ENCODE measurements at regions not wholly inside any gene's neighbourhood (a gene's known extent, or its start where the extent isn't known, plus 50 kb on each side); places are given as distances from the start of the nearest gene placed in this dataset.
"Not testable (repeated sequence)": the region's sequence is repeated elsewhere in the genome, so short reads cannot be mapped to it uniquely, and the experiment has no call there.

- no peak for DNase-seq
Observed at GRCh38 chr18:78785706-78786105, 193.9 kb upstream of the SALL3 start.

- DNase-seq, result no peak
Observed at GRCh38 chr18:78786776-78787175, 192.8 kb upstream of the SALL3 start.

GRCh38 chr18:78787751-78788150 is 191.9 kb upstream of the SALL3 start:
- no peak for DNase-seq

- no peak for DNase-seq
Observed at GRCh38 chr18:78788161-78788560, 191.5 kb upstream of the SALL3 start.

GRCh38 chr18:78789850-78790249 is 189.8 kb upstream of the SALL3 start:
- no peak for DNase-seq

- DNase-seq, result no peak
Observed at GRCh38 chr18:78790511-78790910, 189.1 kb upstream of the SALL3 start.

GRCh38 chr18:78790960-78791359 is 188.7 kb upstream of the SALL3 start:
- no peak for DNase-seq

- DNase-seq, result no peak
Observed at GRCh38 chr18:78792094-78792493, 187.5 kb upstream of the SALL3 start.

DNA sequence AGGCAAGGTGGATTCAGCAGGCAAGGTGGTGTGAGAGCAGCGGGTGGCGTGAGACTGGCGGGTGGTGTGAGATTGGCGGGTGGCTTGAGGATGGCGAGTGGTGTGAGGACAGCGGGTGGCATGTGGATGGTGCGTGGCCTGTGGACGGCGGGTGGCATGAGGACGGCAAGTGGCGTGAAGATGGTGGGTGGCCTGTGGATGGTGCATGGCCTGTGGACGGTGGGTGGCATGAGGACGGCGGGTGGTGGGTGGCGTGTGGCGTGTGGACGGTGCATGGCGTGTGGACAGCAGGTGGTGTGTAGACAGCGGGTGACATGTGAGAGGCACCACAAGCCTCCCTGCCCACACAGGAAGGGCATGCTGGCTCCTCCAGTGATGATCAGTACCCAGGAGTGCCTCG is 186.9 kb upstream of the SALL3 start:
- no peak for DNase-seq

DNA sequence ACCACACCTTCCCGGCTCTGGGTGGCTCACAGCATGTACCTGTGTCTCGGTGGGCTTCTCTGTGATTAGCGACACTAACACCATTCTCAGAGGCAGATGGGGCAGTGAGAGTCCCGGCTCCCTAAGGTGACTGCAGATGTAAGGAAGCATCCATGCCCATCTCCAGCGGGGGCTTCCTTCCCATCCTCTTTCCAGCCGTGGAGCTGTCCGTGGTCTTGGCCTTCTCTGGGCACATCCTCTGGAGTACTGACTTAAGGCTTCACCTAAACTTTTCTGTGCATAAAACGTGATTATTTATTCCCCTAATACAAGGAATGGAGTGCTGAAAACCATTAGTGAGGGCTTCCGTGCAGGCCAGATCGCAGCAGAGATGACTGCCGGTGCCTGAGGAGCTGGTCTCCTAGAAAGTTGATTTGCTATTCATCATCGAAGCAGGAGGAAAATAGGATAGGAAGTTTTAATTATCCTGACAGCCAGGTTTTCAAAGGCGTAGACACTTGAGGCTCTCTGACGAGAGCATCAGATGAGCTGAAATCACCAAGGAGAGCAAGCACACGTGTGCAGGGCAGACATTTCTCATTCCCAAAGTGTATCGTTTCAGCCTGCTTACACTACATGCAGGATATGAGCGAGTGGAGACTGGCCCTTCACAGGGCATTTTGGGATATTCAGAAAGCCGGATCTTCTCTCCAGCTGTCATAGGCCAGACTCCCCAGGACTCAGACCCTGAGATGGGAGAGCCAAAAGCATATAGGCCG is 186.1 kb upstream of the SALL3 start:
- no peak for DNase-seq

DNA sequence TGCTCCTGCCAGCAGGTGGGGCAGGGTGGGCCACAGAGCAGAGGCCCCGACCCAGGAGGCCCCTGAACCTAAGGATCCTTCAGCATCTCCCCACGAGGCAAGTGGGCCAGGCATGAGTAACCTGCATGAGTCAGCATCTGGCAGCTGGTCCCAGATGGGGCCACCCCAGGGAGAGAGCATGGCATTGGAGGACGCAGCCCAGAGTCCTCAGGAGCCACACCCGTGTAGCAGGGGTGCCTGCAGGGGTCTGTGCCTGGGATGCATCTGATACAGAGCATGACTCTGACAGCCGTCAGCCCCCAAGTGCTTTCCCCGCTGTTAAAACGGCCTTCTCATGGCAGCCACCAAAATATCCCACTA is 185.6 kb upstream of the SALL3 start:
- no peak for DNase-seq

- DNase-seq, result no peak
Observed at GRCh38 chr18:78796693-78797455, 182.7 kb upstream of the SALL3 start.

GRCh38 chr18:78797499-78797898 is 182.1 kb upstream of the SALL3 start:
- no peak for DNase-seq

GRCh38 chr18:78798402-78799175 is 181.0 kb upstream of the SALL3 start:
- DNase-seq, result no peak

- DNase-seq, result no peak
Observed at GRCh38 chr18:78799382-78800089, 180.1 kb upstream of the SALL3 start.

DNA sequence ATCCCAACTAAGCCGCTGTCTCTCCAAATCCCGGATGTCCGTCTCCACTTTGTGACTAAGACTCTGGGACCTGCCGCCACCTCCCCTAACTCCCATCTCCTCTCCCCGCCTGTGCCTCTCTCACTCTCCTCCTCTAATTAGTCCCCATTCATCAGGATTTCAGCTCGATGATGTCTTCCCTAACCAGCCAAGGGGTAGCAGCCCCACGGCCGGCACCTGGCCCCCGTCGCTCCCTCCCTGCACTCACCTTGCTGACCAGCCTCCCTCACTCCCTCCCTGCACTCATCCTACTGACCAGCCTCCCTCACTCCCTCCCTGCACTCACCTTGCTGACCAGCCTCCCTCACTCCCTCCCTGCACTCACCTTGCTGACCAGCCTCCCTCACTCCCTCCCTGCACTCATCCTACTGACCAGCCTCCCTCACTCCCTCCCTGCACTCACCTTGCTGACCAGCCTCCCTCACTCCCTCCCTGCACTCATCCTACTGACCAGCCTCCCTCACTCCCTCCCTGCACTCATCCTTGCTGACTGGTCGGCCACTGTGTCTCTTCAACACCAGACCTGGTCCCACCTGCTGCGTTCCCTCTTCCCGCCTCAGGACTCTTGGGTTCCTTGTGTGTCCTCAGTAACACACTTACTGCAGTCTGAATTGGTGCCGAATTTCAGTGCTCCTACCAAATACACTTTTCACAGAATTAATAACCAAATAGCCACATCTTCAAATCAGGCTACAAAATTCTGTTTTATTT is 179.3 kb upstream of the SALL3 start:
- not testable (repeated sequence) for DNase-seq

DNA sequence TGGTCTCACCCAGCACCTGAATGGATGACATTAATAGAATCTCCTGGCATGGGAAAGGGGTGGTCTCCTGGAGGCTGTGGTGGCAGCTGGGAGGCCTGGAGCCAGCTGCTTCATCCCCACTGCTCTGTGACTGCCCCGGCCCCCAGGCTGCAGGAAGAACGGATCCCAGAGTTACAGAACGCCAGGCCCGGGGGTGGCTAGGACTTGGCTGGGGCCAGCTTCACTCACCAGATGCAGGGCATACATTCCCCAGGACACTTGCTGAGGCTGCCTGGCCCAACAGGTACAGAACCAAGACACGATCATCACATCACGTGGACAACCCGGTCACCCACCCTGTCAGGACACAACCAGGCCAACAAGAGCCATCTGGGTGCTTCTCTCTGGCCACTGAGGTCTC is 178.6 kb upstream of the SALL3 start:
- DNase-seq, result no peak

DNA sequence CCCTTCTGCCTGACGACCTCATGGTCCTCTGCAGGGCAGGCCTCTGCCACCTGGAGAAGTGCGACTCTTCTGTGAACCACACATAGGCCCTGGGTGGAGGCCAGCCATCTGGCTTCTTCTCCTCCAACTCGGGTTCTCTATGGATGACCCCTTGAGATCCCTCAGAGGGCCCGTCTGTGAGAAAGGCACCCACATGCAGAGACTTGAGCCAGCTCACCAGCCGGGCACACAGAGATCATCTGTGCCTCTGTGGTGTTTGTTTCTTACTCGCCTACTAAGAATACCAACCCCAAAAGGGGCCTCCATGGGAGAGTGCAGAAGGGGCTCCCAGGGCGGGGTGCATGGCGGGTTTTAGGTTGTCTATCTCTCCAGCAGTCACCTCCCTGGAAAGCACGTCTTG is 176.5 kb upstream of the SALL3 start:
- no peak for DNase-seq

GRCh38 chr18:78804206-78805030 is 175.2 kb upstream of the SALL3 start:
- no peak for DNase-seq

DNA sequence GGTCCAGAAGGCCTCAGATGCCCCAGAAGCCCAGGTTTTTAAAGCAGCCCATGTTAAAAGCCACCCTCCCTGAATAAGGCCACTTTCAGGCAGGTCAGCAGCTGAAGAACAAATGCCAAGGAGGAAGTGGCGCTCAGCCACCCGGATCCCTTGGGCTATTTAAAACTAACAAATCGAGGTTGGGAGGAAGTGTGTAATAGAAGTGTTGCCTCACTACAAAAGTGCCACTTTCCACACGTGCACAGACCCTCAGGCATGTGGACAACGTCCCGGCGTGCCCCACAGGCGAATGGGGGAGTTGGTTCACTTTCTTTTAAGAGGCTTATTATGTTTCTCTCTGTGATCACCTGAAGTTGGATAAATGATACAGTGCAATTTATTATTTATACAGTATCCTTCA is 173.8 kb upstream of the SALL3 start:
- DNase-seq, result no peak

DNA sequence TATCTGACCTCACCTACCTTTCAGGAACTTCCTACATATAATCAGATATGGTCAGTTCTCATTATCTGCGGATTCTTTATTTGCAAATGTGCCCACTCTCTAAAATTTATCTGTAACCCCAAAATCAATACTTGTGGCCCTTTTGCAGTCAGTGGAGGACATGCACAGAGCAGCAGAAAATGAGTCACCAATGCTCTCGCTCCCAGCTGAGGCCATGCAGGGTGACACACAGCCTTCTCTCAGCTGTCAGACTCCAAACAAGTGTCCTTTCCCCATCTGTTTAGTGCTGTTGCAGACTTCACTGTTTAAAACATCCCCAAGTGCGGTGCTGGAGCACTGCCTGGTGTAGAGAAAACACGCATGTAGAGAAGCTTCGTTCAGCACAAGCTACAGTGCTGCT is 171.9 kb upstream of the SALL3 start:
- DNase-seq, result no peak
